ENCODE measurements at regions not wholly inside any gene's neighbourhood (a gene's known extent, or its start where the extent isn't known, plus 50 kb on each side); places are given as distances from the start of the nearest gene placed in this dataset.
"Not testable (repeated sequence)": the region's sequence is repeated elsewhere in the genome, so short reads cannot be mapped to it uniquely, and the experiment has no call there.

GRCh38 chr3:43838877-43839276, 148.1 kb downstream of the ABHD5 start:
- no peak for DNase-seq

- DNase-seq, result no peak
These were observed 152.6 kb downstream of the ABHD5 start for GRCh38 chr3:43843386-43843785.

GRCh38 chr3:43844757-43845156, 154.0 kb downstream of the ABHD5 start:
- no peak for DNase-seq

GRCh38 chr3:43845553-43845952, 154.8 kb downstream of the ABHD5 start:
- not testable (repeated sequence) for DNase-seq

- DNase-seq, result no peak
These were observed 161.3 kb downstream of the ABHD5 start for GRCh38 chr3:43852066-43852465.

GRCh38 chr3:43854283-43854682, 163.5 kb downstream of the ABHD5 start:
- DNase-seq, result no peak

GRCh38 chr3:43854916-43855315, 164.2 kb downstream of the ABHD5 start:
- no peak for DNase-seq

- peak; percentile 27 for DNase-seq
These were observed 165.0 kb downstream of the ABHD5 start for GRCh38 chr3:43855674-43856299.

GRCh38 chr3:43856351-43856750, 165.6 kb downstream of the ABHD5 start:
- DNase-seq, result no peak

- no peak for DNase-seq
These were observed 166.0 kb downstream of the ABHD5 start for GRCh38 chr3:43856761-43857160.

- DNase-seq, result no peak
These were observed 166.9 kb downstream of the ABHD5 start for GRCh38 chr3:43857361-43858293.

- no peak for DNase-seq
These were observed 167.6 kb downstream of the ABHD5 start for GRCh38 chr3:43858294-43858701.

- no peak for DNase-seq
These were observed 169.0 kb downstream of the ABHD5 start for GRCh38 chr3:43859766-43860165.

GRCh38 chr3:43861635-43862034, 170.9 kb downstream of the ABHD5 start:
- DNase-seq, result no peak

- no peak for DNase-seq
These were observed 171.7 kb downstream of the ABHD5 start for GRCh38 chr3:43862470-43862869.

- DNase-seq, result no peak
These were observed 172.5 kb downstream of the ABHD5 start for GRCh38 chr3:43862992-43863805.

- no peak for DNase-seq
These were observed 173.5 kb downstream of the ABHD5 start for GRCh38 chr3:43863966-43864933.

GRCh38 chr3:43865351-43865750, 174.6 kb downstream of the ABHD5 start:
- DNase-seq, result no peak

GRCh38 chr3:43865887-43866528, 175.3 kb downstream of the ABHD5 start:
- DNase-seq, result no peak

- DNase-seq, result no peak
These were observed 176.0 kb downstream of the ABHD5 start for GRCh38 chr3:43866529-43867353.
